Mesothelial cell of epicardium (in vitro differentiated cells): ENCODE measurements at regions not wholly inside any gene's neighbourhood (a gene's known extent, or its start where the extent isn't known, plus 50 kb on each side); places are given as distances from the start of the nearest gene placed in this dataset.

Experiments used
- DNase-seq, 2 experiments: peaks; one replicate each; pipeline ENCODE4 v3.0.0; 2021; ENCODE audit warnings: low spot score in 2 of 2; ENCODE audit not compliant: unreplicated experiment in 2 of 2
- H3K27ac Mint-ChIP-seq: 2 replicates; pipeline ENCODE4 v1.8.0; 2021; ENCODE audit warnings: mixed read lengths
- H3K27me3 Mint-ChIP-seq: 2 replicates; pipeline ENCODE4 v1.8.0; 2021; ENCODE audit warnings: low read depth, mixed read lengths
- H3K36me3 Mint-ChIP-seq: 2 replicates; pipeline ENCODE4 v1.8.0; 2021; ENCODE audit warnings: mixed read lengths
- H3K4me1 Mint-ChIP-seq: 2 replicates; pipeline ENCODE4 v1.8.0; 2021; ENCODE audit warnings: mixed read lengths
- H3K4me3 Mint-ChIP-seq: 2 replicates; pipeline ENCODE4 v1.8.0; 2021; ENCODE audit warnings: mild to moderate bottlenecking, moderate library complexity, mixed read lengths
- H3K9me3 Mint-ChIP-seq: 2 replicates; pipeline ENCODE4 v1.8.0; 2021; ENCODE audit warnings: mixed read lengths
- CTCF ChIP-seq: fragments of 200-600 bp; sonication (generic); IDR thresholded peaks from one replicate; pipeline ENCODE4 v1.5.0; 2021; ENCODE audit warnings: antibody characterized with exemption; ENCODE audit not compliant: unreplicated experiment

GRCh38 chr2:67066782-67067181 lies 330.4 kb upstream of the ETAA1 start:
- H3K27me3 Mint-ChIP-seq: no peaks in the 10 kb centered on the region
- no peak overlapping the region for H3K4me3 Mint-ChIP-seq
- peaks cover 5% of the 10 kb centered on the region for H3K36me3 Mint-ChIP-seq
- TF ChIP-seq CTCF: no peak
- DNase-seq: no peak
- no peak overlapping the region for H3K27ac Mint-ChIP-seq
- peaks cover 12% of the 10 kb centered on the region for H3K9me3 Mint-ChIP-seq
- H3K4me1 Mint-ChIP-seq: peaks cover 22% of the 10 kb centered on the region

GRCh38 chr2:67067656-67068055 lies 329.5 kb upstream of the ETAA1 start:
- Mint-ChIP-seq H3K27ac (peak overlapping the region; percentile 3), H3K4me3 (no peak overlapping the region), H3K27me3 (no peaks in the 10 kb centered on the region), H3K9me3 (peaks cover 10% of the 10 kb centered on the region), H3K4me1 (peaks cover 28% of the 10 kb centered on the region), H3K36me3 (peaks cover 5% of the 10 kb centered on the region)
- TF ChIP-seq CTCF: no peak
- DNase-seq: no peak

GRCh38 chr2:67070826-67071225 lies 326.3 kb upstream of the ETAA1 start:
- no peak overlapping the region for H3K4me3 Mint-ChIP-seq

GRCh38 chr2:67075056-67075455 lies 322.1 kb upstream of the ETAA1 start:
- Mint-ChIP-seq H3K27me3 (no peaks in the 10 kb centered on the region), H3K27ac (peak overlapping the region; percentile 50), H3K4me3 (no peak overlapping the region), H3K4me1 (peaks cover 41% of the 10 kb centered on the region), H3K36me3 (peaks cover 2% of the 10 kb centered on the region), H3K9me3 (peaks cover 18% of the 10 kb centered on the region)
- no peak for TF ChIP-seq CTCF
- DNase-seq: no peak

More at GRCh38 chr2:67070826-67071225, 326.3 kb upstream of the ETAA1 start:
- H3K9me3 Mint-ChIP-seq: peaks cover 18% of the 10 kb centered on the region
- no peak overlapping the region for H3K27ac Mint-ChIP-seq
- no peaks in the 10 kb centered on the region for H3K27me3 Mint-ChIP-seq
- peaks cover 5% of the 10 kb centered on the region for H3K36me3 Mint-ChIP-seq
- peaks cover 40% of the 10 kb centered on the region for H3K4me1 Mint-ChIP-seq
- DNase-seq: no peak
- no peak for TF ChIP-seq CTCF

- DNase-seq: no peak
- Mint-ChIP-seq H3K27me3 (no peaks in the 10 kb centered on the region), H3K27ac (peak overlapping the region; percentile 69), H3K36me3 (peaks cover 5% of the 10 kb centered on the region), H3K9me3 (peaks cover 20% of the 10 kb centered on the region), H3K4me3 (no peak overlapping the region), H3K4me1 (peaks cover 41% of the 10 kb centered on the region)
- no peak for TF ChIP-seq CTCF
Measured at GRCh38 chr2:67075530-67076238, 321.4 kb upstream of the ETAA1 start.
